Body of pancreas (tissue), 4 donors: ENCODE measurements at regions not wholly inside any gene's neighbourhood (a gene's known extent, or its start where the extent isn't known, plus 50 kb on each side); places are given as distances from the start of the nearest gene placed in this dataset.

Source experiments
- ATAC-seq: fragments of 150-250 bp; one replicate; pipeline ENCODE4 v1.9.1; 2016
- DNase-seq, 4 donors: peaks; one replicate each; pipeline ENCODE4 v3.0.0-alpha.2; 2019
- H3K27ac ChIP-seq, 4 donors: fragments of 200-600 bp; sonication (generic); 1 replicate in 3 of 4; 2 replicates in 1 of 4; pipeline versions ENCODE4 v1.5.1 to v1.6.1; 2016 to 2019; ENCODE audit warnings: mild to moderate bottlenecking in 1 of 4, mixed read lengths in 1 of 4, moderate library complexity in 1 of 4
- H3K27me3 ChIP-seq, 2 donors: fragments of 200-600 bp; sonication (generic); one replicate each; pipeline ENCODE4 v1.6.0; 2016; ENCODE audit warnings: mild to moderate bottlenecking in 1 of 2
- H3K36me3 ChIP-seq, 2 donors: fragments of 200-600 bp; sonication (generic); replicated peaks in 1 of 2; 2 replicates each; pipeline ENCODE4 v1.5.1; 2016; ENCODE audit warnings: low read depth in 2 of 2; ENCODE audit not compliant: insufficient read depth in 1 of 2
- H3K4me1 ChIP-seq: fragments of 200-600 bp; sonication (generic); one replicate; pipeline ENCODE4 v1.6.0; 2016
- H3K4me3 ChIP-seq, 2 donors: fragments of 200-600 bp; sonication (generic); 1 replicate in 1 of 2; 2 replicates in 1 of 2; pipeline ENCODE4 v1.5.1; 2016 to 2019
- H3K9me3 ChIP-seq, 3 donors: fragments of 200-600 bp; sonication (generic); 1 replicate in 2 of 3; 2 replicates in 1 of 3; pipeline ENCODE4 v1.5.1; 2016
- POLR2A ChIP-seq, 3 donors: fragments of 450-650 bp; IDR thresholded peaks; one replicate each; pipeline ENCODE4 v1.6.1; 2016; ENCODE audit warnings: antibody characterized with exemption in 3 of 3, mild to moderate bottlenecking in 2 of 3
- WGBS, 2 donors: methylation state at CpG; one replicate each; pipeline ENCODE4 v1.1.5; 2017; 5-methylcytosine and 5-hydroxymethylcytosine counted together
- intact Hi-C: fragments of 100-400 bp; cut with DNase I; formaldehyde crosslinking; loops from one replicate; pipeline ENCODE4 v1.15.1; 2023
- TF ChIP-seq, protein P1 (sequence below), 7 experiments: fragments of 450-650 bp in 4 of 7; fragments of 200-600 bp in 3 of 7; sonication (generic) in 3 of 7; IDR thresholded peaks; one replicate each; pipeline ENCODE4 v1.5.1; 2016 to 2019; ENCODE audit warnings: antibody characterized with exemption in 7 of 7

DNA sequence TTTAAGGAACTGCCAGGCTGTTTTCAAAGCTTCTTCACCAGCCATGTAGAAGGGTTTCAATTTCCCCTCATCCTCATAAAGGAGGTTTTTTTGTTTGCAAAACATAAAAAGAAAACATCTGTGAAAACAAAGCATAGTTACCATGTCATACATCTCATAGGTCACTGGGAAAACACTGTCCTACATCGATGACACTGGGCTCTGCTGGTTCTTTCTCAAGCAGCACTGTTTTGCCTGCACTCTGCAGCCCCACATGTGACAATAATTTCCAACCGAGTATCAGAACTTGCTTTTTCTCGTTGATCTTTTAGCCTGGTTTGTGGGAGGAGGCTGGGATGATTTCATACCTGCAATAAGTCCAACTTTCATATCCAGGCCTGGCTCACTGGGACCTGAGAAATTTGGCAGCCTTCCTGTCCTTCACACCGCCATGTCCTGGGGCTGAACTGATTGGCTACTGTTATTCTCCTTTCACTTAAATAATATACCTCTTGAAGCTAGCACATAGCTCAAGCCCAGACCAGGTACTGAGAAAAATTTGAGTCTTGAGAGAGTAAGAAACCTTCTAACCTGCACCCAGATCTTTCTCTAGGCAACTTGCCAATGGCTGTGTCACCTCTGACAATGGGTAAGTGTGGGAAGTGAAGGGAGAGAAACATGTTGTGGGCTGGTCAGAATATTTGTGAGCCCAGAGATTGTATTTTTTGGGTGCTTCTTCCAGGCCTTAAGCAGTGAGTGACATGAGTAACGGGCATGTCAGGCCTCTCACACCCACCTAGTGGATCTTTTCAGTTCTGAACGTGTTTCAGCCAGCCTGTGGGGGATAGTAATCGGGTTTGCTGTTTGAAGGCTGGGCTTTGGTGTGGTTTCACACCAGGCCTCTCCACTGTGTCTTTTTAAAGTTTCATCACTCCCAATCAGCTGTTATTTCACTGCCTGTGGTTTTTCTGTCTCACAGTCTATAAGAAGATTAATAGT, 502.8 kb downstream of the NTRK2 start:
- Histone ChIP-seq H3K27me3 (no peaks in the 10 kb centered on the region), H3K4me1 (no peaks in the 10 kb centered on the region), H3K36me3 (no peaks in the 10 kb centered on the region), H3K4me3 (no peak overlapping the region), H3K27ac (no peak overlapping the region), H3K9me3 (no peaks in the 10 kb centered on the region)
- intact Hi-C loops = no loop called here
- 65 to 78% methylated on average over 7 of the region's 7 CpGs for WGBS, 2 donors
- TF ChIP-seq POLR2A (IDR thresholded peaks at IDR 0.05) = no peak
- TF ChIP-seq, protein P1, sequence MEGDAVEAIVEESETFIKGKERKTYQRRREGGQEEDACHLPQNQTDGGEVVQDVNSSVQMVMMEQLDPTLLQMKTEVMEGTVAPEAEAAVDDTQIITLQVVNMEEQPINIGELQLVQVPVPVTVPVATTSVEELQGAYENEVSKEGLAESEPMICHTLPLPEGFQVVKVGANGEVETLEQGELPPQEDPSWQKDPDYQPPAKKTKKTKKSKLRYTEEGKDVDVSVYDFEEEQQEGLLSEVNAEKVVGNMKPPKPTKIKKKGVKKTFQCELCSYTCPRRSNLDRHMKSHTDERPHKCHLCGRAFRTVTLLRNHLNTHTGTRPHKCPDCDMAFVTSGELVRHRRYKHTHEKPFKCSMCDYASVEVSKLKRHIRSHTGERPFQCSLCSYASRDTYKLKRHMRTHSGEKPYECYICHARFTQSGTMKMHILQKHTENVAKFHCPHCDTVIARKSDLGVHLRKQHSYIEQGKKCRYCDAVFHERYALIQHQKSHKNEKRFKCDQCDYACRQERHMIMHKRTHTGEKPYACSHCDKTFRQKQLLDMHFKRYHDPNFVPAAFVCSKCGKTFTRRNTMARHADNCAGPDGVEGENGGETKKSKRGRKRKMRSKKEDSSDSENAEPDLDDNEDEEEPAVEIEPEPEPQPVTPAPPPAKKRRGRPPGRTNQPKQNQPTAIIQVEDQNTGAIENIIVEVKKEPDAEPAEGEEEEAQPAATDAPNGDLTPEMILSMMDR (IDR thresholded peaks at IDR 0.05) = no peak
- ATAC-seq (no peak), DNase-seq (no peak)

DNA sequence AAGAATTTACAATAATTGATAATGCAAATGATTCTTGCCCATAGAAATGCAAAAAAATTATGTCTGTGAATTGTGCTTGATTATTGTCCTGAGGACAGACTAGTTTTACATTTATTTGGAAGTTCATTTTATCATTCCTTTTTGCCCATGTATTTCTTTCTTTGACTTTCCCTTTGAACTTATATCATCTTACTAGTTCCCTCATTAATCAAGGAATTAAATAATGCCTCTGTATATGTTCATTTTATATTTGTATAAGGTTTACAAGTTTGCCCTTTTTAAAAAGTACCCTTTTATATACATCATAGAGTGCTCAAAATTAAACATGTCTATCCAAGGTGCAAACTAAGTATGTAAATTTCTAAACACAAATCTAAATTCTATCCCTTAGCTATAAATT, 501.6 kb downstream of the NTRK2 start:
- DNase-seq (no peak), ATAC-seq (no peak)
- Histone ChIP-seq H3K27ac (no peak overlapping the region), H3K36me3 (no peaks in the 10 kb centered on the region), H3K27me3 (no peaks in the 10 kb centered on the region), H3K9me3 (no peaks in the 10 kb centered on the region), H3K4me1 (no peaks in the 10 kb centered on the region), H3K4me3 (no peak overlapping the region)
- TF ChIP-seq, protein P1 (IDR thresholded peaks at IDR 0.05) = no peak
- TF ChIP-seq POLR2A (IDR thresholded peaks at IDR 0.05) = no peak
- intact Hi-C loops = no loop called here

DNA sequence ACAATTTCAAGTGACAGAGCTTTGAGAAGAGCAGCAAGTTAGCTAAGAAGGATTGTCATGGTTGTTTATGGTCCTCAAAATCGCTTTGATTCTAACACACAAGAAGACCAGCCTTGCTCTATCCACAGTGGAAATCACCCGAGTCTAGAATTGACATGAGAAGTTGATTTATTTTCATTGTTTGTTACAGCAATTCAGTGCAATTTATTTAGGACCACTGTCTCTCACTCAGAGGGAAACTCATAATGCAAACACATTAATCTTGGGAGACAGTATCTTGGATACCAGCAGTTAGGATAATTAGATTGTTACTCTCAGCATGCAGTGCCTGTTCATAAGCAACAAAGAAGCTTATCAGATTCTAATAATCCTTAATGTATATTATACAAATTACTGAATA, 498.9 kb downstream of the NTRK2 start:
- 29 to 47% methylated on average over 2 of the region's 2 CpGs for WGBS, 2 donors
- no peak for ATAC-seq

DNA sequence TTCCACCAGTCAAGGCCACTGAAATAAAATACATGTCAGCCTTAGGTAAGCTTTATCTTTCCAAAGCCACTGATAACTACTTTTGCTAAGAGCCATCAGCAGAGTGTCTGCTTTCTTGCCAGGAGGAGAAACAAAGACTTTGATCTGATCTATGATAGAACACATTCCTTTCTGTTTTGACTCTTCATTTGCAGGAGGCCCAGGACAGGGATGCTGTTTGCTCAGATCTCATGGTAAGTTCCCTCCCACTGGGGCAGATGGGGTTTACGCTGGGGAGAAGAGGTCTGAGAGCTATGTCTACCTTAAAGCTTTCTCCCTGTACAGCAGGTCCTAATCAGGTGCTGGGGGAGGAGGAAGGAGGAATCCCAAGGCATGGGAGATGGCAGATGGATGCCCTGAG, 497.6 kb downstream of the NTRK2 start:
- no peaks in the 10 kb centered on the region for H3K4me1 ChIP-seq
- H3K36me3 ChIP-seq = no peaks in the 10 kb centered on the region
- 83% methylated on average over 1 of the region's 1 CpG for WGBS, 2 donors
- no peak for DNase-seq
- ATAC-seq = no peak
- TF ChIP-seq POLR2A (IDR thresholded peaks at IDR 0.05) = no peak
- no peaks in the 10 kb centered on the region for H3K27me3 ChIP-seq
- intact Hi-C loops = no loop called here
- H3K4me3 ChIP-seq = no peak overlapping the region
- no peak overlapping the region for H3K27ac ChIP-seq
- H3K9me3 ChIP-seq = no peaks in the 10 kb centered on the region

More for the DNA sequence above, 498.9 kb downstream of the NTRK2 start:
- no peaks in the 10 kb centered on the region for H3K36me3 ChIP-seq
- no peaks in the 10 kb centered on the region for H3K4me1 ChIP-seq
- H3K4me3 ChIP-seq = no peak overlapping the region
- intact Hi-C loops = no loop called here
- H3K27ac ChIP-seq = no peak overlapping the region
- no peak for DNase-seq
- no peaks in the 10 kb centered on the region for H3K9me3 ChIP-seq
- H3K27me3 ChIP-seq = no peaks in the 10 kb centered on the region
- no peak for TF ChIP-seq POLR2A (IDR thresholded peaks at IDR 0.05)

DNA sequence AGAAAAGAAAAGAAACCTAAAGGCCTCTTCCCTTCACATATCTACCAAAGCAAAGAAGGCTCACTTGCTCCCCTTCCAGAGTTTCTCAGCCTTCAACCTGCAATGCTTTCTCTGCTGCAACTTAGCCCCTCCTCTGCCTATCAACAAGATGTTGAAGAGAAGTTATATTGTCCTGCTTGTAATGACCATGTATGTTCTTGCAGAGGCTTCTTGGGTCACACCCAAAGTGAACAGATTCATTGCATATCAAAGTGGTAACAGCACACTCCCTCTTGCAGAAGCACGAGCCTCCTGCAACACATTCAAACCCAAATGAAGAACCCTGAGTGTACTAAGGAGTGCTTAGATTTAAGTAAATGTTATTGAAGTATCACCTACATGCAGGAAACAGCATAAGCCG, 494.3 kb downstream of the NTRK2 start:
- WGBS, 2 donors = 73 to 87% methylated on average over 2 of the region's 2 CpGs
- H3K4me3 ChIP-seq = no peak overlapping the region
- intact Hi-C loops = no loop called here
- TF ChIP-seq, protein P1 (IDR thresholded peaks at IDR 0.05) = no peak
- no peak for TF ChIP-seq POLR2A (IDR thresholded peaks at IDR 0.05)
- H3K9me3 ChIP-seq = no peaks in the 10 kb centered on the region
- no peaks in the 10 kb centered on the region for H3K36me3 ChIP-seq
- no peaks in the 10 kb centered on the region for H3K27me3 ChIP-seq
- no peak overlapping the region for H3K27ac ChIP-seq
- H3K4me1 ChIP-seq = no peaks in the 10 kb centered on the region
- DNase-seq (no peak), ATAC-seq (no peak)

DNA sequence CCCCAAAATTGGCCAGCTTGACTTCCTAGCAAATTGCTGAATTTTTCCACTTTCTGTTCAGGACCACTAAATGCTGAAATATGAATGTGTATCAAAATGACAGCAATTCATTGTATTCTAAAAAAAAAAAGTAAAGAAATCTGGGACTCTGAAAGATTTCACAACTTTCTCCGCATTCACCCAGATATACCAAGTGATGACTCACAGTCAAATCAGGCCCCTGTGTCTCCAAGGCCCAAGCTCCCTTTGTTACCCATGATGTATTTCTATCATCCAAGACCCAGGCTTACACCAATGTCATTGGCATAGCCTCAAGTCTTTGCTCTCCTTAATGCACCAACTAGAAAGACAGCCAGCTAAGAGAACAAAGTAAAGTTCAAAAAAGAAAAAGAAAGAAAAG, 493.9 kb downstream of the NTRK2 start:
- H3K4me3 ChIP-seq = no peak overlapping the region
- DNase-seq (no peak), ATAC-seq (no peak)
- TF ChIP-seq POLR2A (IDR thresholded peaks at IDR 0.05) = no peak
- TF ChIP-seq, protein P1 (IDR thresholded peaks at IDR 0.05) = no peak
- H3K27ac ChIP-seq = no peak overlapping the region
- 88 to 91% methylated on average over 1 of the region's 1 CpG for WGBS, 2 donors
- intact Hi-C loops = no loop called here
- peaks cover 3% of the 10 kb centered on the region for H3K4me1 ChIP-seq
- H3K36me3 ChIP-seq = no peaks in the 10 kb centered on the region
- no peaks in the 10 kb centered on the region for H3K9me3 ChIP-seq
- no peaks in the 10 kb centered on the region for H3K27me3 ChIP-seq
